NT2/D1 (cell line): ENCODE measurements at regions not wholly inside any gene's neighbourhood (a gene's known extent, or its start where the extent isn't known, plus 50 kb on each side); places are given as distances from the start of the nearest gene placed in this dataset.
"Not testable (repeated sequence)": the region's sequence is repeated elsewhere in the genome, so short reads cannot be mapped to it uniquely, and the experiment has no call there.

Experiments used
- DNase-seq: peaks from one replicate; pipeline ENCODE4 v3.0.0-alpha.2; 2011; ENCODE audit warnings: low read depth, low spot score
- H3K27me3 ChIP-seq: 2 replicates; pipeline ENCODE4 v1.6.0; 2011; ENCODE audit warnings: mild to moderate bottlenecking; ENCODE audit not compliant: insufficient read length, insufficient read depth
- H3K36me3 ChIP-seq: 2 replicates; pipeline ENCODE4 v1.6.1; 2011; ENCODE audit warnings: mild to moderate bottlenecking, low read length, mixed read lengths; ENCODE audit not compliant: insufficient read depth, insufficient read length
- H3K4me1 ChIP-seq: 2 replicates; pipeline ENCODE4 v1.5.1; 2011; ENCODE audit not compliant: insufficient read depth, insufficient read length
- H3K4me3 ChIP-seq: 2 replicates; pipeline ENCODE4 v1.5.1; 2011; ENCODE audit warnings: low read depth; ENCODE audit not compliant: insufficient read length
- H3K9ac ChIP-seq: 2 replicates; pipeline ENCODE4 v1.6.0; 2011; ENCODE audit warnings: low read depth; ENCODE audit not compliant: insufficient read length
- H3K9me3 ChIP-seq: 2 replicates; pipeline ENCODE4 v1.5.1; 2011; ENCODE audit warnings: mild to moderate bottlenecking, low read length; ENCODE audit not compliant: insufficient read depth
- SUZ12 ChIP-seq: IDR thresholded peaks from 2 replicates; pipeline ENCODE4 v1.6.1; 2011; ENCODE audit not compliant: insufficient read length, insufficient read depth; ENCODE audit errors: extremely low read depth
- YY1 ChIP-seq: IDR thresholded peaks from 2 replicates; pipeline ENCODE4 v1.6.1; 2011; ENCODE audit not compliant: insufficient read length, insufficient read depth
- ZNF274 ChIP-seq: IDR thresholded peaks from 2 replicates; pipeline ENCODE4 v1.6.1; 2011; ENCODE audit warnings: mild to moderate bottlenecking, low read depth, low read length

DNA sequence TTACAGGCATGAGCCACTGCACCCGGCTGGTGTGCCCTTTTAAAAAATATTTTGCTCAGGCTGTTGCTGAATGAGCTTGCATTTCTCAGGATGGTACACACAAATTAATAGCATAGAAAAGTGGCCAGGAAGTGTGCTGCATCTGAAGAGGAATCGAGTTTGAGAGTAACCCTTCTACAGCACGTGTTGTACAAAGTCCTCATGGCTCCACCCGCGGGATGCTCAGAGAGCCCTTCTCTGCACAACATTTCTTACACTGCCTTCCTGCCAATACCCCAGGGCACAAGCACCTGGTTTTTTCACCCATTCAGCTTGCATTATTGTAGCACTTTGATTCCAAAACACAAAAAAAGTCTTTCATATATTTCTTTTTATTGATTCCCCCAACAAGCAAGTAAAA, 90.1 kb upstream of the NEDD4L start:
- H3K4me3 ChIP-seq = no peak overlapping the region
- no peak for TF ChIP-seq YY1
- TF ChIP-seq ZNF274 = no peak
- no peak for TF ChIP-seq SUZ12
- no peaks in the 10 kb centered on the region for H3K27me3 ChIP-seq
- no peak overlapping the region for H3K9ac ChIP-seq
- H3K9me3 ChIP-seq = no peaks in the 10 kb centered on the region
- H3K36me3 ChIP-seq = no peaks in the 10 kb centered on the region
- DNase-seq = no peak
- H3K4me1 ChIP-seq = no peaks in the 10 kb centered on the region

- Histone ChIP-seq H3K27me3 (no peaks in the 10 kb centered on the region), H3K9me3 (no peaks in the 10 kb centered on the region), H3K4me3 (no peak overlapping the region), H3K36me3 (no peaks in the 10 kb centered on the region), H3K9ac (no peak overlapping the region), H3K4me1 (no peaks in the 10 kb centered on the region)
- no peak for TF ChIP-seq YY1
- TF ChIP-seq SUZ12 = no peak
- no peak for TF ChIP-seq ZNF274
- no peak for DNase-seq
These were observed 91.8 kb upstream of the NEDD4L start for GRCh38 chr18:57951999-57952774.

GRCh38 chr18:57951117-57951796, 92.8 kb upstream of the NEDD4L start:
- Histone ChIP-seq H3K4me3 (no peak overlapping the region), H3K9me3 (no peaks in the 10 kb centered on the region), H3K27me3 (no peaks in the 10 kb centered on the region), H3K9ac (no peak overlapping the region), H3K4me1 (no peaks in the 10 kb centered on the region), H3K36me3 (no peaks in the 10 kb centered on the region)
- DNase-seq = no peak
- TF ChIP-seq YY1 (no peak), ZNF274 (no peak), SUZ12 (no peak)

DNA sequence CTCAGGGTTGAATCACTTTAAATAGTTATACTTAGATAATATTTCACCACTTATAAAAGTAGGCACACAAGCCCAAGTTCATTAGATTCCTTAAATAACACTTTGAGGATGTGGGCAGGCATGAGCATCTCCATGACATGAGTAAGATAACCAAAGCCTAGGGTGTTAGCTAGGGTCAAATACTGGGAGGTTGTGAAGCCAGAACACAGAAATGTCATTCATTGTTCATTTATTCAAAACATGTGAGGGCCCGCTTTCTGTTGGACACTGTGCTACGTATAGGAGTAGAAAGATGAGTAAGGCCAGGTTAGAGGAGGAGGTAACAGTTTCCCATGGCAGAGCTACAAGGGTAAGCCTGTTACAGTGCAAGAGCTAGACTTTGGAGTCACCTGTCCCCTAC, 93.5 kb upstream of the NEDD4L start:
- DNase-seq = no peak
- Histone ChIP-seq H3K4me1 (no peaks in the 10 kb centered on the region), H3K9ac (no peak overlapping the region), H3K4me3 (no peak overlapping the region), H3K27me3 (no peaks in the 10 kb centered on the region), H3K36me3 (no peaks in the 10 kb centered on the region), H3K9me3 (no peaks in the 10 kb centered on the region)
- TF ChIP-seq SUZ12 (no peak), ZNF274 (no peak), YY1 (no peak)

- not testable (repeated sequence) for H3K36me3 ChIP-seq, H3K4me3 ChIP-seq, H3K9me3 ChIP-seq, DNase-seq, H3K4me1 ChIP-seq, H3K27me3 ChIP-seq, H3K9ac ChIP-seq
These were observed 94.7 kb upstream of the NEDD4L start for GRCh38 chr18:57949335-57949734.

DNA sequence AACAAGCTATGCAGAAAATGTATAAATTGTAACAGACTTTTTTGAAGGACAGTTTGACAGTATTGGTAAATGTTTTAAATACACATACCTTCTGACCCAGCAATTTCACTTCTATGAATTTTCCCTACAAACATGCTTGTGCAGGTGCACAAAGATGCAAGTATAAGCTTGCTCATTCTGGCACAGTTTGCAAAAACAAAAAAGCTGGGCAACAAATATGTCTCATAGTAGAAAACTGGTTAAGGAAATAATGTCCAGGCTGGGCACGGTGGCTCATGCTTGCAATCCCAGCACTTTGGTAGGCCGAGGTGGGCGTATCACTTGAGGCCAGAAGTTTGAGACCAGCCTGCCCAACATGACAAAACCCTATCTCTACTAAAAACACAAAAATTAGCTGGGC, 96.9 kb upstream of the NEDD4L start:
- TF ChIP-seq YY1 (no peak), SUZ12 (no peak), ZNF274 (no peak)
- H3K9ac ChIP-seq = no peak overlapping the region
- no peaks in the 10 kb centered on the region for H3K27me3 ChIP-seq
- peaks cover under 1% of the 10 kb centered on the region for H3K4me1 ChIP-seq
- no peaks in the 10 kb centered on the region for H3K36me3 ChIP-seq
- H3K4me3 ChIP-seq = no peak overlapping the region
- DNase-seq = no peak
- no peaks in the 10 kb centered on the region for H3K9me3 ChIP-seq

- no peak overlapping the region for H3K9ac ChIP-seq
- no peak for DNase-seq
- no peak overlapping the region for H3K4me3 ChIP-seq
- H3K27me3 ChIP-seq = no peaks in the 10 kb centered on the region
- no peaks in the 10 kb centered on the region for H3K9me3 ChIP-seq
- H3K36me3 ChIP-seq = no peaks in the 10 kb centered on the region
- no peak for TF ChIP-seq ZNF274
- TF ChIP-seq YY1 = no peak
- no peak for TF ChIP-seq SUZ12
- H3K4me1 ChIP-seq = peaks cover 3% of the 10 kb centered on the region
These were observed 100.3 kb upstream of the NEDD4L start for GRCh38 chr18:57943723-57944122.
